Activated CD8-positive, alpha-beta memory T cell treated with anti-CD3 and anti-CD28 coated beads for 24 hours (primary cell): ENCODE measurements at regions not wholly inside any gene's neighbourhood (a gene's known extent, or its start where the extent isn't known, plus 50 kb on each side); places are given as distances from the start of the nearest gene placed in this dataset.

Experiments
- DNase-seq: peaks from one replicate; pipeline ENCODE4 v3.0.0-alpha.2; 2020

GRCh38 chr22:27267145-27267544 lies 534.4 kb downstream of the MN1 start:
- DNase-seq, result no peak

GRCh38 chr22:27269751-27270543 lies 531.6 kb downstream of the MN1 start:
- no peak for DNase-seq

DNA sequence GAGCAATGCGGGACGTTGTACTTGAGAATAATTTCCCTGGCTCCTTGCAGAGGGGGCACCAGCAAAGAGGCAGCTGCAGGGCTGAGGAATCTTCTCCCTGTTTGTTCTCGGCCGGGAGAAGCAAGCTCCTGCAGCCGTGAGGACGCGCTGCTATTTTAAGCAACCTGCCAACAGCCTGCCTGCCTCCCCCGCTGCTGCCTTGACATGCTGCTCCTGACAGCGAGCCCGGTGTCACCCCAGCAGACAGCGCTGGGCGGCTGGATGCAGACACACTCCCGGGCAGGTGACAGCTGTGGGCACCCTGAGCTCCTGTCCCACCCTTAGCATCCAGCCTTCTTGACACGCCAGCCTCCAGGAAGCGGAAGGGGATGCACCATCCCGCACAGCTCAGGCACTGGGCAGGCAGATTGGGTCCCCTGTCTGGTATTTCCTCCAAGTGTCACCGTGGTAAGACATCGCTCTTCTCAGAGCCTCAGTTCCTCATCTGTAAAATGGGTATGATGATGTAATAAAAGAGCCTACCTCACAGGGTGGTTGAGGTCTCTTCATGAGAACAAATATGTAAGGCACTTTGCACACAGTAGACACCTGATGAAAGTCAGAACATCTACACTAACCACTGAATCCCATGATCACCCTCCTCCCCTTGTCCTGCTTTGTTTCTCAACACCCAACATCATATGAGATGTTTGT lies 530.6 kb downstream of the MN1 start:
- DNase-seq, result no peak

GRCh38 chr22:27273436-27273835 lies 528.1 kb downstream of the MN1 start:
- DNase-seq, result no peak

GRCh38 chr22:27273853-27274252 lies 527.7 kb downstream of the MN1 start:
- no peak for DNase-seq

DNA sequence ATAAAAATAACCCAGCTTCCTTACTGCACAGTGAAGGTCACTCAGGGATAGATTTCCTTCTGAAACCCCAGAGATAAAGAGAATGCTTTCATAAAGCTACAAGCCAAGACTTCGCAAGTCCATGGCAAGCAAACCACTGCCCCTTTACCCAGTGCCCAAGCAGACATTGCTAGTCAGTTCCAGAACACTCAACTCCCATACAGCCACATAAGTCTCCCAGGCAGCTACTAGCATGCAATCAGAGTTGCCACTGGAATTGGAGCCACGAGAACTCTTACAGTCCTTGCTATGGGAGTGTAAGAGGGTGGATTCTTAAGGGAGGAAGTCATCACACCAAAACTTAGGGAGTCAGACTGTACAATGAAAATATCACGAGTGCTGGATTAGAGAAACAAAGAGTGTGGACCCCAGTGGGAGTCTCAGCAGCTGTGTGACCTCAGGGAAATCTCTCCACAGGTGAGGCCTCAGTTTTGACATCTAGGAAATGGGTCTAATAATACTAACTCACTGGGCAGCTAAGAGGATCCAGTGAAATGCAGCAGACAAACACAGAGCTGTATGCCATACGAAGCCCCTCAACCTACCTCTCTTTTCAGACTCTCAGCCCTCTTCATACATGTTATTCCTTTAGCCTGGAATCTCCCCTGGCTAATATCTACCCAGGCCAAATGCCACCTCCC lies 526.6 kb downstream of the MN1 start:
- no peak for DNase-seq

GRCh38 chr22:27278946-27279345 lies 522.6 kb downstream of the MN1 start:
- no peak for DNase-seq

DNA sequence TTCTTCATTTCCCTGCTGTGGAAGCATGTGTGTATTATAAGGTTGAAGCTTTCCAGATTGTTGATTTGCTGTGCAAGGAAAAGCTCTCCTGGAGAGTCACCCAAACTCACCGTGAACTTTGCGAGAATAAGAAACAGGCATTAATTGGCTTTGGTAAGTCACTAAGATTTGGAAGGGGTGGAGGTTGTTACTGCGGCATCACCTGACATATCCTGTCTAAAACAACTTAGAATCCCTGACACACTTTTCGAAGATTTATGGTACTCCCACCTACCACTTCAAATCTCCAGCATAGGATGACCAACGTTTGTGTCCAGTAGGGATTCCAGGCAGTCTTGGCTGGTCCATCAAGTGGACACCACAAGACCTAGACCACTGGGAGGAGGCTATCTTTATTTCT lies 518.3 kb downstream of the MN1 start:
- DNase-seq, result no peak

DNA sequence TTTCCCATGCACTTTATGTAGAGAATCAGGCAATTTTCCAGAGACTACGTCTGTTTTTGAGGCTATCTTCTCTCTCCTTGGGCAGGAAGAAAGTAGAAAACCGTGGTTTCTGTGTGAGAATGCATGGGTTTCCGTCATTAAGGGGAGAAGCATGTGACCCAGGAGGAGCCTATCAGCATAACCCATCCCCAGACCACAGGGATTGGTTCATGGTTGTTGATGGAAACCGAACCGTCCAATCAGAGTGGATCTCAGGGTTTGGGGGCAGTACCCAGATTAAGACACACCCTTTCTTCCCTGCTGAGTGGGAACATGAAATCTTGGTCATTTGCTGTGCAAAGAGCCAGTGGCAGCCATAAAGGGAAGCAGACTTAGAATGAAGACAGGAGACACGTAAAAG lies 517.8 kb downstream of the MN1 start:
- no peak for DNase-seq

GRCh38 chr22:27284324-27284723 lies 517.2 kb downstream of the MN1 start:
- no peak for DNase-seq

DNA sequence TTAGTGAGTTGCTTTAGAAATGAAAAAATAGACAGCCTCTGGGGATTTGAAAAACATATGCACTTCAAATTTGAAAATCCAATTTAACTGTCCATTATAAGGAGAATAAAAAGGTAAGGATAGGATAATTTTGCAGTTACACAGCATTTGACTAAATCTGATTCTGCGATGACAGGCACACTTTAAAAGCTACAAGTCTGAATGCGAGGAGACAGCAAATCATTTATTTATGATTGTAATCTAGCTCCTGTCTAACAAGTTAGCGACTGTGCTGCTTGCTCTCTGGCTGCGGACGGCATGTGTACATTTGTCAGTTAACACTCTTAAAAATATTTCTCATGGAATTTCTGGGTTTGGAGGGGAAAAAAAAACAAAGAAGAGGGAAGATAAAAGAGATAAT lies 514.8 kb downstream of the MN1 start:
- no peak for DNase-seq

DNA sequence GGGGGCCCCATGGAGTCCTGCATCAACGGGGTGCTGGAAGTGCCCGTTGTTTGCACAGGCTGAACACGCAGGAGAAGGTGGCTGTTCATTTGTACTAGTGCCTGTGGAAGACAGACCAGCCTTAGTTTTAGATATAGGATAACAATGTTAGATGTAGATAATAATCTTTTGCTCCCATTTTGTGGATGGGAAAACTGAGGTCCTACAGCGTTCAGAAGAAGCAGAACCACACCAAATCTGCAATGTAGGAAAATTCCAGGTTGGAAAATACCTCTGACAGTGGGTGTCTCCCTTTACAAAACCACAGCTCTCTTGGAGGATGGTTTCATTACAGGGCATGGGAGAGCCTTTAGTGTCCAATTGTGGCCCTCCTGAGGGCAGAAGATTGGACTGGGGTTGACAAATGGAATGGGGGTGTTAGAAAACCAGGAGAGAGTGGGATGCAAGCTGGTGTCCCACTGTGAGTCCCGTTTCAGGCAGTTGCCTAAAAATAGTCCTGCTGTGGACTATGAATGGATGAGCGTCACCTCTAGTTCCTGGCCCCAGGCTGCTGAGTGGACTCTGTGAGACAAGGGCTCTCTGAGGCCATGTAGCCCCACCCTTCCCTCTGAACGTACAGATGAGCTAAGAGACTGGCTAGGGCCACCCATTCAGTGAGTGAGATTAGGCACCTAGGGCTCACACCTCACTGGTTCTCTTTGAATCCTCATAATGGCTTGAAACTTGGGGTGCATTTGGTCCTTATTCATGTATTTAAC lies 508.8 kb downstream of the MN1 start:
- no peak for DNase-seq

DNA sequence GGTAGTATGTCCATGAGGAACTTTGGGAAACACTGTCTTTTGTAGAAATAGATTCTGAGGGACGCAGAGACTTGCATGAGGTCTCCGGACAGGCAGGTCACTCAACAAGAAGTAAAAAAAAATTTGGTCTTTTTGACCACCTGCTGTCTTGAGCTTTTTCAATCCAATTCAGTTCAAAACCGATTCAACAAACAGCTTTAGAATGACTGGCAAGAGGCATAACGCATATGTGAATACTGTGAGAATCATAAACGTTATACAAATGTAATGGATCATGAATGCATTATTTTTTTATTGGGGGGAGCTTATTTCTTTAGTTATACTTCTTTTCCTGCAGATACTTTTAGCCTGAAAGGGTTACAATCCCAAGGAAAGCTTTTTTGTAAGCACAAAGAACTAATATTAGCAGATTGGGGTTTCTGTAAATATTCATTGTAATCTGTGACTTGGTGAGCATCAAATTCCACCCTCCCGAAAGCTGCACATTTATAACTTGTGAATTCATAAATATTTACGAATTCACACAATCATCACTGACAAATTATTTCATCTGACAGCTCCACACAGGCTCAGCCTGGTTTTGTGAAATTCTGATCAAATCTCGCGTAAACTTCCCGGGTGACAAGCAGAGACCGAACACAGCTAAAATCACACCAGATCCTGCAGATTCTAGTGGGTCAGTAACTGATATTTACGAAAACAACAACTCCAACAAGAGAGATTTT lies 507.7 kb downstream of the MN1 start:
- DNase-seq, result no peak

GRCh38 chr22:27295040-27295439 lies 506.5 kb downstream of the MN1 start:
- no peak for DNase-seq

DNA sequence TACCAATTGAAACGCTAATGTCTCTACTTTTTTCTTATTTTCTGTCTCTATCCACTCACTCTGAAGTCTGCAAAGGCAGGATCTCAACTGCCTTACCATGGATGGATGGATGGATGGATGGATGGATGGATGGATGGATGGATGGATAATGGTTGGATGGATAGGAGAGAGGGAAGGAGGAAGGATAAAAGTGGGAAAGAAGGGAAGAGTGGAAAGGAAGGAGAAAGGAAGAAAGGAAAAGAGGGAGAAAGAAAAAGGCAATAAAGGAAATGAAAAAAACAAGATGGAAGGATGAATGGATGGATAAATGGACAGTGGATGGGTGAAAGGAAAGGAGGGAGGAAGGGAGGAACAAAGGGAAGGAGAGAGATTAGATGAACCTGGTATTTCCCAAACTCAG lies 506.0 kb downstream of the MN1 start:
- no peak for DNase-seq

- DNase-seq, result no peak
Observed at GRCh38 chr22:27296091-27296675, 505.4 kb downstream of the MN1 start.

- DNase-seq, result no peak
Observed at GRCh38 chr22:27297125-27297524, 504.4 kb downstream of the MN1 start.

DNA sequence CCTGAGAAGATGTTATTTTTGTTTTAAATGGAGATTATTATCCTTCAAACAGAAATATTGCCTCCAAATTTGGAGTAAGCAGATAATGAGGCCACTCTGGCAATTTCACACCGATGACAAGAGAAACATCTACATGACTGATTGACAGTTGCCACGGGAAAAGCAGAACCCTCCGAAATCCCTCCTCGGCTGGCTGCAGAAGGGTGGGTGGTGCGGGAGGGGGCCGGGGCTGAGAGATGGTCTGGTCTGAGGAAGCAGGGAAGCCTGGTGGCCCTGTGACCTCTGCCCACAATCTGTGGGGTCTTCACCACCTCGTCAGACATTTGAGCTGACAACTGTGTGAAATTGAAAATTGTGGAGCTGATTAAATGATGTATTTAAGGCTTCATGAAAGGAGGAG lies 503.2 kb downstream of the MN1 start:
- no peak for DNase-seq

GRCh38 chr22:27298742-27299141 lies 502.8 kb downstream of the MN1 start:
- no peak for DNase-seq

DNA sequence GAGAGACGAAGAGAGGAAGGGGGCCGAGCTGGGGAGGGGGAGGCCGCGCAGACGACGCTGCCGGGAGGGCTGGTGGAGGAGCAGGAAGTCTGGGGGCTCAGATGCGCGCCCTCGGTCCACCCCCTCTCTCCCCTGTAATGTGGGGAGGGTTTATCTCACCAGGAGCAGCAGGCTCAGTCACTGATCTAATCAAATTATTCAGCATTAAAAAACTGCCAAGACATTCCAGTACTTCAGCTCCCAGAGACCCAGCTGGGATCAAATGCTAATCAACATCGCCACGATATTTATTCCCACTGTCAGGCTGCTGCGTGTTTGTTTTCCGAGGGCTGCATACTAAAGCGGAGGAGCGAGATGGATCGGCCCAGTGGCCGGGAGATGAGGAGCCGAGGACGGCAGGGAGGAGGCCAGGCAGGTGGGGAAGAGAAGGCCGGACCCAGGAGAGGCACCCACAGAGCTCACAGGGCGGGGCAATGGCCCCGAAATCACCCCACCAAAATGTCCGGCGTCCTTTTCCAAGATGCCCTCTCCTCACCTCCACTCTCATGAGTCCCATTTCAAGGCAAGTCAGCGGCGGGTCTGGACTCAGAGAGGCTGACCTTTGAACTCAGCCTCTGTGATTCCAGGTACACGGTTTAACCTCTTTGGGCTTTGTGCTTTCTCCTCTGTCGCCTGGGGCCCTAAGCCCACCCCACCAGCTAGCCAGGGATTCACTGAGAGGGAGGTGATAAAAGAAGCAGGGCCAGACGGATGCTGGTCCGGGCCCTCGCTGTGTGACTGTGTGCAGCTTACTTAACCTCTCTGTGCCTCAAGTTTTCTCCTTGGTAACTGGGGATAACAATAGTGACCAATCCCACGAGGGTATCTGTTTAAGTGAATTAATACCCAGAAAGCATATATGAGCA lies 502.1 kb downstream of the MN1 start:
- DNase-seq, result no peak
